ENCODE measurements at regions not wholly inside any gene's neighbourhood (a gene's known extent, or its start where the extent isn't known, plus 50 kb on each side); places are given as distances from the start of the nearest gene placed in this dataset.

GRCh38 chr5:149441986-149442385 is 62.9 kb upstream of the IL17B start:
- no peak for TF ChIP-seq CTCF (IDR thresholded peaks at IDR 0.05)
- TF ChIP-seq POLR2A (IDR thresholded peaks at IDR 0.05), result no peak
